Hepatocyte (in vitro differentiated cells): ENCODE measurements at regions not wholly inside any gene's neighbourhood (a gene's known extent, or its start where the extent isn't known, plus 50 kb on each side); places are given as distances from the start of the nearest gene placed in this dataset.

Source experiments
- EZH2 ChIP-seq: fragments of 200-600 bp; sonication (generic); IDR thresholded peaks from 2 replicates; pipeline ENCODE4 v1.6.1; 2016; ENCODE audit warnings: antibody characterized with exemption, mild to moderate bottlenecking, borderline replicate concordance
- EZH2phosphoT487 ChIP-seq: fragments of 200-600 bp; sonication (generic); IDR thresholded peaks from one replicate; pipeline ENCODE4 v1.6.1; 2018; ENCODE audit warnings: antibody characterized with exemption, mild to moderate bottlenecking, low read depth, moderate library complexity; ENCODE audit not compliant: unreplicated experiment, severe bottlenecking
- TF ChIP-seq, protein P1 (sequence below): fragments of 200-600 bp; sonication (generic); IDR thresholded peaks from 2 replicates; pipeline ENCODE4 v1.5.1; 2016; ENCODE audit warnings: antibody characterized with exemption, mild to moderate bottlenecking; ENCODE audit not compliant: poor library complexity

GRCh38 chr12:105841840-105842239, 296.9 kb downstream of the NUAK1 start:
- TF ChIP-seq, protein P1, sequence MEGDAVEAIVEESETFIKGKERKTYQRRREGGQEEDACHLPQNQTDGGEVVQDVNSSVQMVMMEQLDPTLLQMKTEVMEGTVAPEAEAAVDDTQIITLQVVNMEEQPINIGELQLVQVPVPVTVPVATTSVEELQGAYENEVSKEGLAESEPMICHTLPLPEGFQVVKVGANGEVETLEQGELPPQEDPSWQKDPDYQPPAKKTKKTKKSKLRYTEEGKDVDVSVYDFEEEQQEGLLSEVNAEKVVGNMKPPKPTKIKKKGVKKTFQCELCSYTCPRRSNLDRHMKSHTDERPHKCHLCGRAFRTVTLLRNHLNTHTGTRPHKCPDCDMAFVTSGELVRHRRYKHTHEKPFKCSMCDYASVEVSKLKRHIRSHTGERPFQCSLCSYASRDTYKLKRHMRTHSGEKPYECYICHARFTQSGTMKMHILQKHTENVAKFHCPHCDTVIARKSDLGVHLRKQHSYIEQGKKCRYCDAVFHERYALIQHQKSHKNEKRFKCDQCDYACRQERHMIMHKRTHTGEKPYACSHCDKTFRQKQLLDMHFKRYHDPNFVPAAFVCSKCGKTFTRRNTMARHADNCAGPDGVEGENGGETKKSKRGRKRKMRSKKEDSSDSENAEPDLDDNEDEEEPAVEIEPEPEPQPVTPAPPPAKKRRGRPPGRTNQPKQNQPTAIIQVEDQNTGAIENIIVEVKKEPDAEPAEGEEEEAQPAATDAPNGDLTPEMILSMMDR = no peak
- TF ChIP-seq EZH2 = no peak
- TF ChIP-seq EZH2phosphoT487 = no peak
